GM23338 (cell line): ENCODE measurements at regions not wholly inside any gene's neighbourhood (a gene's known extent, or its start where the extent isn't known, plus 50 kb on each side); places are given as distances from the start of the nearest gene placed in this dataset.
"Not testable (repeated sequence)": the region's sequence is repeated elsewhere in the genome, so short reads cannot be mapped to it uniquely, and the experiment has no call there.

Experiments
- ATAC-seq: fragments of 200-7000 bp; cut with Tn5 transposase; 3 replicates; pipeline ENCODE4 v1.9.1; 2020
- DNase-seq: peaks from one replicate; pipeline ENCODE4 v3.0.0-alpha.2; 2015; ENCODE audit warnings: low spot score
- H2AFZ ChIP-seq: fragments of 200-600 bp; sonication (generic); 2 replicates; pipeline ENCODE4 v1.8.0; 2016; ENCODE audit warnings: antibody characterized with exemption, mild to moderate bottlenecking, moderate library complexity
- H3F3A ChIP-seq: fragments of 200-600 bp; sonication (generic); replicated peaks from 2 replicates; pipeline ENCODE4 v1.8.0; 2017; ENCODE audit warnings: antibody characterized with exemption, mixed run types, low read depth
- H3K27ac ChIP-seq: fragments of 200-600 bp; sonication (generic); 2 replicates; pipeline ENCODE4 v1.6.1; 2016; ENCODE audit warnings: low read depth
- H3K27me3 ChIP-seq: fragments of 200-600 bp; sonication (generic); 2 replicates; pipeline ENCODE4 v1.8.0; 2016; ENCODE audit warnings: mild to moderate bottlenecking, mixed run types, moderate library complexity; ENCODE audit not compliant: insufficient read depth
- H3K36me3 ChIP-seq: fragments of 200-600 bp; sonication (generic); 2 replicates; pipeline ENCODE4 v1.8.0; 2016; ENCODE audit warnings: mild to moderate bottlenecking; ENCODE audit not compliant: insufficient read depth
- H3K4me1 ChIP-seq: fragments of 200-600 bp; sonication (generic); 2 replicates; pipeline ENCODE4 v1.8.0; 2016; ENCODE audit warnings: mild to moderate bottlenecking, moderate library complexity; ENCODE audit not compliant: insufficient read depth
- H3K4me2 ChIP-seq: fragments of 200-600 bp; sonication (generic); 2 replicates; pipeline ENCODE4 v1.7.1; 2017; ENCODE audit warnings: mixed run types
- H3K4me3 ChIP-seq: fragments of 200-600 bp; sonication (generic); 2 replicates; pipeline ENCODE4 v1.6.1; 2016; ENCODE audit warnings: mixed run types
- H3K79me2 ChIP-seq: fragments of 200-600 bp; sonication (generic); replicated peaks from 2 replicates; pipeline ENCODE4 v1.8.0; 2017; ENCODE audit warnings: mild to moderate bottlenecking; ENCODE audit not compliant: insufficient read depth
- H3K9me2 ChIP-seq: fragments of 200-600 bp; sonication (generic); 2 replicates; pipeline ENCODE4 v1.8.0; 2017; ENCODE audit not compliant: insufficient read depth
- H4K20me1 ChIP-seq: fragments of 200-600 bp; sonication (generic); replicated peaks from 2 replicates; pipeline ENCODE4 v1.8.0; 2017; ENCODE audit warnings: mild to moderate bottlenecking; ENCODE audit not compliant: insufficient read depth
- H3K27ac Mint-ChIP-seq: 2 replicates; pipeline ENCODE4 v1.8.0; 2020; ENCODE audit warnings: inconsistent platforms, mild to moderate bottlenecking, moderate library complexity, mixed read lengths
- H3K27me3 Mint-ChIP-seq: 3 replicates; pipeline ENCODE4 v1.8.0; 2022; ENCODE audit warnings: low read depth, mild to moderate bottlenecking, moderate library complexity, mixed read lengths, inconsistent platforms; ENCODE audit not compliant: insufficient read depth, poor library complexity
- H3K36me3 Mint-ChIP-seq: 3 replicates; pipeline ENCODE4 v1.8.0; 2021; ENCODE audit warnings: low read depth, mild to moderate bottlenecking, inconsistent platforms, moderate library complexity, mixed read lengths
- H3K4me1 Mint-ChIP-seq: 3 replicates; pipeline ENCODE4 v1.8.0; 2020; ENCODE audit warnings: mild to moderate bottlenecking, inconsistent platforms, mixed read lengths
- H3K4me3 Mint-ChIP-seq: 3 replicates; pipeline ENCODE4 v1.8.0; 2021; ENCODE audit warnings: moderate library complexity, mild to moderate bottlenecking, inconsistent platforms, mixed read lengths
- H3K9me3 Mint-ChIP-seq: 3 replicates; pipeline ENCODE4 v1.8.0; 2020; ENCODE audit warnings: moderate library complexity, mild to moderate bottlenecking, inconsistent platforms, mixed read lengths
- JUNB ChIP-seq: IDR thresholded peaks from one replicate; pipeline ENCODE4 v1.6.1; 2016; ENCODE audit warnings: antibody characterized with exemption; ENCODE audit not compliant: unreplicated experiment
- NANOG ChIP-seq: IDR thresholded peaks from 2 replicates; pipeline ENCODE4 v1.6.1; 2016; ENCODE audit warnings: antibody characterized with exemption, borderline replicate concordance
- POLR2AphosphoS5 ChIP-seq: IDR thresholded peaks from 2 replicates; pipeline ENCODE4 v1.6.1; 2016; ENCODE audit warnings: antibody characterized with exemption, low read depth
- ZNF114 ChIP-seq: fragments of 250-450 bp; sonication (Bioruptor Pico); IDR thresholded peaks from 2 replicates; pipeline ENCODE4 v1.5.0; 2020; ENCODE audit warnings: mild to moderate bottlenecking, moderate library complexity
- TF ChIP-seq, protein P1 (sequence below): fragments of 250-450 bp; sonication (Bioruptor Pico); IDR thresholded peaks from 2 replicates; pipeline ENCODE4 v1.5.0; 2020; ENCODE audit warnings: mild to moderate bottlenecking, moderate library complexity

DNA sequence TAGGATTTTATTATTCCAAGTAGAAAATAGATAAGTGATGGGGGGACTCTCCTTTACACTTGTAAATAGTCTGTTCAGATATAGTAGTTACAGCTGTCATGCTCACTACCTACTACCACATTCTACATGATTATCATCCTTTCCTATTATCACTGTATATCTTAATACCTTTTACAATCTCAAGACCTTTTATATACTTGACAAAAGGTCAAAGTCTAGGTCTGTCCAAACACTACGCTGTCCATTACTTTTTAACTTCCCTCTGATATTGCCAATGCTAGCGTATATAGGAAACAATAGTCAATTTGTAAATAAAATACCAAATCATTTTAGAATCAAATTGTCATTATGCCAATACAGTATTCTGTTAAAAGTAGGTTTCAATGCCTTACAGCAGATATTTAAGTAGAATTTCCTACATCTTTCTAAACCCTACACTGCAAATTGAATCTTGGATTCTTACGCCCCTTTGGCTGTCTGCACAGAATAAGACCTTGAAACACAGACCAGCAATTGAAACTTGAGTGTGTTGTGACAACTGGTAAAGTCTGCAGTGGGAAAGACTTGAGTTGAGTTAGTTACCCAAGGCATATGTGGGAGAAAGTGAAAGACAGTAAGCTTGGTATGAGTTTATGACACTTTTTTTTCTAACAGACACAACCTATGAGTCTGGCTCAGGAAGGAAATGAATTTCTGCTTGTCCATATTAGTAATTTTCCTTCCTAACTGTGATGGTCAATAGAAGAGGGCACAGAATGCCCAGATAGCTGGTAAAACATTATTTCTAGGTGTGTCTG is 827.6 kb upstream of the ACO1 start:
- Histone ChIP-seq H4K20me1 (no peaks in the 10 kb centered on the region), H3K79me2 (no peaks in the 10 kb centered on the region), H3K27me3 (no peaks in the 10 kb centered on the region), H3K4me3 (no peak overlapping the region), H3K9me2 (no peaks in the 10 kb centered on the region), H2AFZ (no peak overlapping the region), H3K27ac (no peak overlapping the region), H3K4me1 (no peaks in the 10 kb centered on the region), H3F3A (no peaks in the 10 kb centered on the region), H3K4me2 (no peak overlapping the region), H3K36me3 (no peaks in the 10 kb centered on the region)
- Mint-ChIP-seq H3K36me3 (no peaks in the 10 kb centered on the region), H3K27ac (no peak overlapping the region), H3K9me3 (no peaks in the 10 kb centered on the region), H3K4me1 (no peaks in the 10 kb centered on the region), H3K4me3 (no peak overlapping the region), H3K27me3 (no peaks in the 10 kb centered on the region)
- ATAC-seq, result no peak
- DNase-seq, result no peak
- TF ChIP-seq POLR2AphosphoS5, result no peak
- TF ChIP-seq JUNB, result no peak
- TF ChIP-seq, protein P1, sequence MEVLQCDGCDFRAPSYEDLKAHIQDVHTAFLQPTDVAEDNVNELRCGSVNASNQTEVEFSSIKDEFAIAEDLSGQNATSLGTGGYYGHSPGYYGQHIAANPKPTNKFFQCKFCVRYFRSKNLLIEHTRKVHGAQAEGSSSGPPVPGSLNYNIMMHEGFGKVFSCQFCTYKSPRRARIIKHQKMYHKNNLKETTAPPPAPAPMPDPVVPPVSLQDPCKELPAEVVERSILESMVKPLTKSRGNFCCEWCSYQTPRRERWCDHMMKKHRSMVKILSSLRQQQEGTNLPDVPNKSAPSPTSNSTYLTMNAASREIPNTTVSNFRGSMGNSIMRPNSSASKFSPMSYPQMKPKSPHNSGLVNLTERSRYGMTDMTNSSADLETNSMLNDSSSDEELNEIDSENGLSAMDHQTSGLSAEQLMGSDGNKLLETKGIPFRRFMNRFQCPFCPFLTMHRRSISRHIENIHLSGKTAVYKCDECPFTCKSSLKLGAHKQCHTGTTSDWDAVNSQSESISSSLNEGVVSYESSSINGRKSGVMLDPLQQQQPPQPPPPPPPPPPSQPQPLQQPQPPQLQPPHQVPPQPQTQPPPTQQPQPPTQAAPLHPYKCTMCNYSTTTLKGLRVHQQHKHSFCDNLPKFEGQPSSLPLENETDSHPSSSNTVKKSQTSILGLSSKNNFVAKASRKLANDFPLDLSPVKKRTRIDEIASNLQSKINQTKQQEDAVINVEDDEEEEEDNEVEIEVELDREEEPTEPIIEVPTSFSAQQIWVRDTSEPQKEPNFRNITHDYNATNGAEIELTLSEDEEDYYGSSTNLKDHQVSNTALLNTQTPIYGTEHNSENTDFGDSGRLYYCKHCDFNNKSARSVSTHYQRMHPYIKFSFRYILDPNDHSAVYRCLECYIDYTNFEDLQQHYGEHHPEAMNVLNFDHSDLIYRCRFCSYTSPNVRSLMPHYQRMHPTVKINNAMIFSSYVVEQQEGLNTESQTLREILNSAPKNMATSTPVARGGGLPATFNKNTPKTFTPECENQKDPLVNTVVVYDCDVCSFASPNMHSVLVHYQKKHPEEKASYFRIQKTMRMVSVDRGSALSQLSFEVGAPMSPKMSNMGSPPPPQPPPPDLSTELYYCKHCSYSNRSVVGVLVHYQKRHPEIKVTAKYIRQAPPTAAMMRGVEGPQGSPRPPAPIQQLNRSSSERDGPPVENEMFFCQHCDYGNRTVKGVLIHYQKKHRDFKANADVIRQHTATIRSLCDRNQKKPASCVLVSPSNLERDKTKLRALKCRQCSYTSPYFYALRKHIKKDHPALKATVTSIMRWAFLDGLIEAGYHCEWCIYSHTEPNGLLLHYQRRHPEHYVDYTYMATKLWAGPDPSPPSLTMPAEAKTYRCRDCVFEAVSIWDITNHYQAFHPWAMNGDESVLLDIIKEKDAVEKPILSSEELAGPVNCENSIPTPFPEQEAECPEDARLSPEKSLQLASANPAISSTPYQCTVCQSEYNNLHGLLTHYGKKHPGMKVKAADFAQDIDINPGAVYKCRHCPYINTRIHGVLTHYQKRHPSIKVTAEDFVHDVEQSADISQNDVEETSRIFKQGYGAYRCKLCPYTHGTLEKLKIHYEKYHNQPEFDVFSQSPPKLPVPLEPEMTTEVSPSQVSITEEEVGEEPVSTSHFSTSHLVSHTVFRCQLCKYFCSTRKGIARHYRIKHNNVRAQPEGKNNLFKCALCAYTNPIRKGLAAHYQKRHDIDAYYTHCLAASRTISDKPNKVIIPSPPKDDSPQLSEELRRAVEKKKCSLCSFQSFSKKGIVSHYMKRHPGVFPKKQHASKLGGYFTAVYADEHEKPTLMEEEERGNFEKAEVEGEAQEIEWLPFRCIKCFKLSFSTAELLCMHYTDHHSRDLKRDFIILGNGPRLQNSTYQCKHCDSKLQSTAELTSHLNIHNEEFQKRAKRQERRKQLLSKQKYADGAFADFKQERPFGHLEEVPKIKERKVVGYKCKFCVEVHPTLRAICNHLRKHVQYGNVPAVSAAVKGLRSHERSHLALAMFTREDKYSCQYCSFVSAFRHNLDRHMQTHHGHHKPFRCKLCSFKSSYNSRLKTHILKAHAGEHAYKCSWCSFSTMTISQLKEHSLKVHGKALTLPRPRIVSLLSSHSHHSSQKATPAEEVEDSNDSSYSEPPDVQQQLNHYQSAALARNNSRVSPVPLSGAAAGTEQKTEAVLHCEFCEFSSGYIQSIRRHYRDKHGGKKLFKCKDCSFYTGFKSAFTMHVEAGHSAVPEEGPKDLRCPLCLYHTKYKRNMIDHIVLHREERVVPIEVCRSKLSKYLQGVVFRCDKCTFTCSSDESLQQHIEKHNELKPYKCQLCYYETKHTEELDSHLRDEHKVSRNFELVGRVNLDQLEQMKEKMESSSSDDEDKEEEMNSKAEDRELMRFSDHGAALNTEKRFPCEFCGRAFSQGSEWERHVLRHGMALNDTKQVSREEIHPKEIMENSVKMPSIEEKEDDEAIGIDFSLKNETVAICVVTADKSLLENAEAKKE (CRISPR knock-in tag), result no peak
- no peak for TF ChIP-seq ZNF114 (CRISPR knock-in tag)
- TF ChIP-seq NANOG, result no peak

DNA sequence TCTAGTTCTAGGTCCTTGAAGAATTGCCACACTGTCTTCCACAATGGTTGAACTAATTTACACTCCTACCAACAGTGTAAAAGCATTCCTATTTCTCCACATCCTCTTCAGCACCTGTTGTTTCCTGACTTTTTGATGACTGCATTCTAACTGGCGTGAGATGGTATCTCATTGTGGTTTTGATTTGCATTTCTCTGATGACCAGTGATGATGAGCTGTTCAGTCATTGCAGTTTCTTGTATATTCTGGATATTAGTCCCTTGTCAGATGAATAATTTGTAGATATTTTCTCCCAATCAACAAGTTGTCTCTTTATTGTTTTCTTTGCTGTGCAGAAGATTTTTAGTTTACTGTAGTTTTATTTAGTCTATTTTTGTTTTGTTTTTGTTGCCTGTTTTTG is 812.3 kb upstream of the ACO1 start:
- not testable (repeated sequence) for DNase-seq, H2AFZ ChIP-seq, H3K36me3 ChIP-seq, H3K9me3 Mint-ChIP-seq, H3K4me2 ChIP-seq, H3K36me3 Mint-ChIP-seq, H3K4me1 Mint-ChIP-seq, H4K20me1 ChIP-seq, H3K4me3 ChIP-seq, H3K27me3 Mint-ChIP-seq, H3K27me3 ChIP-seq, H3K4me1 ChIP-seq, H3K9me2 ChIP-seq, ATAC-seq, H3K27ac Mint-ChIP-seq, H3K4me3 Mint-ChIP-seq, H3F3A ChIP-seq, H3K27ac ChIP-seq, H3K79me2 ChIP-seq
